Activated CD8-positive, alpha-beta memory T cell treated with anti-CD3 and anti-CD28 coated beads for 36 hours (primary cell): ENCODE measurements at regions not wholly inside any gene's neighbourhood (a gene's known extent, or its start where the extent isn't known, plus 50 kb on each side); places are given as distances from the start of the nearest gene placed in this dataset.

Experiments
- CTCF ChIA-PET: fragments of 350-600 bp; sonication (Branson Sonifier 250); formaldehyde crosslinking; loops from one replicate; lab custom pipeline; 2021; ENCODE audit warnings: antibody characterized with exemption; lab: Charles Lee
- POLR2A ChIA-PET: fragments of 350-600 bp; sonication (Branson Sonifier 250); formaldehyde crosslinking; loops from one replicate; lab custom pipeline; 2021; ENCODE audit warnings: antibody characterized with exemption; lab: Charles Lee

GRCh38 chr10:17504547-17505245, 50.3 kb upstream of the ST8SIA6 start:
- ChIA-PET POLR2A (no interaction called here), CTCF (interaction anchor here (0.6 kb wide), 2 partner anchors 11 to 14 kb away, joined by 3 to 5 read pairs; no protein-coding TSS in a partner anchor)
